Naive B cell (primary cell): ENCODE measurements at regions not wholly inside any gene's neighbourhood (a gene's known extent, or its start where the extent isn't known, plus 50 kb on each side); places are given as distances from the start of the nearest gene placed in this dataset.

ENCODE experiments used
- ATAC-seq, 2 donors: fragments of 150-1000 bp; cut with Tn5 transposase; 2 replicates each; pipeline ENCODE4 v1.10.0; 2021; ENCODE audit warnings: low read depth in 2 of 2, mild to moderate bottlenecking in 2 of 2, moderate library complexity in 2 of 2
- DNase-seq: peaks from one replicate; pipeline ENCODE4 v3.0.0; 2022
- H3K27ac Mint-ChIP-seq, 6 donors: one replicate each; pipeline ENCODE4 v1.8.0; 2020 to 2022; ENCODE audit warnings: mild to moderate bottlenecking in 6 of 6, mixed read lengths in 6 of 6, moderate library complexity in 5 of 6, inconsistent platforms in 2 of 6
- H3K27me3 Mint-ChIP-seq, 3 donors: one replicate each; pipeline ENCODE4 v1.8.0; 2021 to 2022; ENCODE audit warnings: mixed read lengths in 3 of 3, mild to moderate bottlenecking in 1 of 3
- H3K36me3 Mint-ChIP-seq, 2 donors: one replicate each; pipeline ENCODE4 v1.8.0; 2020 to 2022; ENCODE audit warnings: mixed read lengths in 2 of 2, inconsistent platforms in 1 of 2, mild to moderate bottlenecking in 1 of 2
- H3K4me1 Mint-ChIP-seq, 3 donors: one replicate each; pipeline ENCODE4 v1.8.0; 2020 to 2022; ENCODE audit warnings: mixed read lengths in 3 of 3, inconsistent platforms in 1 of 3, mild to moderate bottlenecking in 1 of 3, moderate library complexity in 1 of 3
- H3K4me3 Mint-ChIP-seq, 8 donors: one replicate each; pipeline ENCODE4 v1.8.0; 2020 to 2022; ENCODE audit warnings: mild to moderate bottlenecking in 8 of 8, mixed read lengths in 8 of 8, moderate library complexity in 8 of 8, inconsistent platforms in 2 of 8
- H3K9me3 Mint-ChIP-seq, 7 donors: one replicate each; pipeline ENCODE4 v1.8.0; 2020 to 2022; ENCODE audit warnings: mixed read lengths in 7 of 7, mild to moderate bottlenecking in 5 of 7, inconsistent platforms in 2 of 7, moderate library complexity in 1 of 7

GRCh38 chr9:20041697-20042081 lies 252.9 kb upstream of the SLC24A2 start:
- H3K27ac Mint-ChIP-seq, result peak overlapping the region in 2 of 6 donors; percentile 6 to 11
- no peaks in the 10 kb centered on the region for H3K9me3 Mint-ChIP-seq
- no peak for ATAC-seq
- no peak for DNase-seq
- peaks cover 0 to 4% (median 0%) of the 10 kb centered on the region in 3 donors for H3K27me3 Mint-ChIP-seq
- peak overlapping the region in 2 of 8 donors; percentile 22 to 61 for H3K4me3 Mint-ChIP-seq
- peaks cover 0 to 6% of the 10 kb centered on the region in 2 donors for H3K36me3 Mint-ChIP-seq
- H3K4me1 Mint-ChIP-seq, result peaks cover 15 to 43% (median 31%) of the 10 kb centered on the region in 3 donors

- Mint-ChIP-seq H3K27ac (peak overlapping the region in 4 of 6 donors; percentile 6 to 74 (median 30)), H3K36me3 (peaks cover 0 to 6% of the 10 kb centered on the region in 2 donors), H3K9me3 (no peaks in the 10 kb centered on the region), H3K4me3 (no peak overlapping the region), H3K27me3 (peaks cover 0 to 4% (median 0%) of the 10 kb centered on the region in 3 donors), H3K4me1 (peaks cover 11 to 38% (median 26%) of the 10 kb centered on the region in 3 donors)
- no peak for ATAC-seq
- no peak for DNase-seq
These were observed 252.3 kb upstream of the SLC24A2 start for GRCh38 chr9:20040991-20041696.

DNA sequence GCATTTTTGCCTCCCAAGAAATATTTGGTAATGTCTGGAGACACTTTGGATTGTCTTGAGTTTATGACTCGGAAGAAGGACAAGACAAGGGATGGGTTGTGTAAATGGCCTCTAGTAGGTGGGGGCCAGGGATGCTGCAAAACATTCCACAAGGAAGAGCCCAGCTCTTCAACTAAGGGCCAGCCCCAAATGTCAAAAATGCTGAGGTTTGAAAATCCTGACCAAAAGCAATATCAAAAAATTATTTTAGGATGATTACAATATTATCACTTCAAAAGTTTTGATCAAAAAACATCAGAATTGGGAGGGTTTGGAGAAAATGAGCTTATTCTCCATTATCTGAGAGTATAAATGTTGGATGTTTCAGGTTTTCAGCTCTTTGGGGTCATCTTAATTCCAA lies 248.9 kb upstream of the SLC24A2 start:
- DNase-seq, result no peak
- peaks cover 0 to 4% (median 0%) of the 10 kb centered on the region in 3 donors for H3K27me3 Mint-ChIP-seq
- H3K27ac Mint-ChIP-seq, result no peak overlapping the region
- H3K4me1 Mint-ChIP-seq, result peaks cover under 1 to 15% (median 4%) of the 10 kb centered on the region in 3 donors
- H3K9me3 Mint-ChIP-seq, result no peaks in the 10 kb centered on the region
- peaks cover 0 to 6% of the 10 kb centered on the region in 2 donors for H3K36me3 Mint-ChIP-seq
- no peak for ATAC-seq
- H3K4me3 Mint-ChIP-seq, result no peak overlapping the region

DNA sequence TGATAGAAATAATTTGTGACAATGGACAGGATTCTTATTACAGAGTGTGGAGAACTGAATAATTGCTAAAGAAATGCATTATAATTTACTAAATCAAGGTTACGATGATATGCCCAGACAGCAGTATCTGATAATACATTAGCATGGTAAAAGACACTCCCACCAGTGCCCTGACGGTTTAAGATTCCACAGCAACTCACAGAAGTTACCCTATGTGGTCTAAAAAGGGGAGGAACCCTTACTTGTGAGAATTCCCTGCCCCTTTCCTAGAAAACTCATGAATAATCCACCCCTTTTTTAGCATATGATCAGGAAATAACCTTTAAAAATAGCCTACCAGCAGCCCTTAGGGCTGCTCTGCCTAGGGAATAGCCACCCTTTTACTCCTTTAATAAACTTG lies 244.7 kb upstream of the SLC24A2 start:
- H3K27me3 Mint-ChIP-seq, result no peaks in the 10 kb centered on the region
- no peaks in the 10 kb centered on the region for H3K36me3 Mint-ChIP-seq
- DNase-seq (no peak), ATAC-seq (no peak)
- H3K27ac Mint-ChIP-seq, result no peak overlapping the region
- peaks cover 13 to 18% (median 16%) of the 10 kb centered on the region in 3 donors for H3K4me1 Mint-ChIP-seq
- H3K9me3 Mint-ChIP-seq, result no peaks in the 10 kb centered on the region
- H3K4me3 Mint-ChIP-seq, result no peak overlapping the region

DNA sequence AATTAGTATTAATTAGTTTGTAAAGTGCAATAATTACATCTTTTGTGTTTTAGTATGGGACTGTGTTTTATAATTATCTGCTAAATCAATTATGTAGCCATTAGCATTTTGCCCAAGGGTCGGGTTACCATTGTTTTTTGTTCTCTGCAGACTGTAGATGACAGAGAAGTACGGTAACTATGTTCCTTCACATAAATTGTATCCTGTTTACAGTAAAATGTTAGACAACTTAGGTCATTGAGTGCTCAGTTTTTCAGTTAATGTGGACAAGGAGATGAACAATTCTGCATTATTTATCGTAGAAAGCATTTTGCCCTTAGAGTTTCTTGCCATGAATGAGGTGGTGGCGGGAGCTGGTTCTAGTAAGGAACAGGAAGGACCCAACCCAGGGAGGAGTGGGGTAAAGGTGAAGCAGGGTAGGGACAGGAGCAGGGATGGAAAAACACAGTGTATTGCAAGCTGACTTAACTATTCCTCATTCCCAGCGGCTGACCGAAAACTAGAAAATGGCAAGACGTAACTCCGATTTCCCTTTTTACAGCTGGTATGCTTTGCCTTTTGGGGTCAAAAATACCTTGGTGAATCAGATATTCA lies 243.7 kb upstream of the SLC24A2 start:
- DNase-seq (no peak), ATAC-seq (no peak)
- no peak overlapping the region for H3K27ac Mint-ChIP-seq
- H3K9me3 Mint-ChIP-seq, result no peaks in the 10 kb centered on the region
- H3K36me3 Mint-ChIP-seq, result no peaks in the 10 kb centered on the region
- no peaks in the 10 kb centered on the region for H3K27me3 Mint-ChIP-seq
- H3K4me3 Mint-ChIP-seq, result no peak overlapping the region
- H3K4me1 Mint-ChIP-seq, result peaks cover 14 to 19% (median 16%) of the 10 kb centered on the region in 3 donors

GRCh38 chr9:20031836-20032235 lies 243.0 kb upstream of the SLC24A2 start:
- ATAC-seq, result no peak
- no peak overlapping the region for H3K27ac Mint-ChIP-seq
- DNase-seq, result no peak
- no peaks in the 10 kb centered on the region for H3K27me3 Mint-ChIP-seq
- H3K36me3 Mint-ChIP-seq, result no peaks in the 10 kb centered on the region
- H3K4me1 Mint-ChIP-seq, result peaks cover 14 to 19% (median 16%) of the 10 kb centered on the region in 3 donors
- no peak overlapping the region for H3K4me3 Mint-ChIP-seq
- H3K9me3 Mint-ChIP-seq, result no peaks in the 10 kb centered on the region

- Mint-ChIP-seq H3K9me3 (no peaks in the 10 kb centered on the region), H3K4me3 (no peak overlapping the region), H3K27ac (peak overlapping the region in 1 of 6 donors; percentile 57), H3K27me3 (no peaks in the 10 kb centered on the region), H3K36me3 (no peaks in the 10 kb centered on the region), H3K4me1 (peaks cover 14 to 19% (median 16%) of the 10 kb centered on the region in 3 donors)
- peak in 1 of 2 donors; percentile 54 for ATAC-seq
- DNase-seq, result no peak
These were observed 241.8 kb upstream of the SLC24A2 start for GRCh38 chr9:20030671-20031070.

- DNase-seq, result no peak
- Mint-ChIP-seq H3K27me3 (no peaks in the 10 kb centered on the region), H3K4me1 (peaks cover 14 to 19% (median 16%) of the 10 kb centered on the region in 3 donors), H3K9me3 (no peaks in the 10 kb centered on the region), H3K4me3 (peak overlapping the region in 1 of 8 donors; percentile 4), H3K27ac (peak overlapping the region in 2 of 6 donors; percentile 57 to 82), H3K36me3 (no peaks in the 10 kb centered on the region)
- peak; percentile 35 to 66 for ATAC-seq
These were observed 241.4 kb upstream of the SLC24A2 start for GRCh38 chr9:20030221-20030620.

- Mint-ChIP-seq H3K27me3 (no peaks in the 10 kb centered on the region), H3K36me3 (no peaks in the 10 kb centered on the region), H3K27ac (peak overlapping the region in 1 of 6 donors; percentile 14), H3K4me1 (peaks cover 14 to 19% (median 16%) of the 10 kb centered on the region in 3 donors), H3K4me3 (no peak overlapping the region), H3K9me3 (no peaks in the 10 kb centered on the region)
- DNase-seq (no peak), ATAC-seq (no peak)
These were observed 240.0 kb upstream of the SLC24A2 start for GRCh38 chr9:20028849-20029231.

GRCh38 chr9:20028192-20028848 lies 239.5 kb upstream of the SLC24A2 start:
- no peak overlapping the region for H3K4me3 Mint-ChIP-seq
- no peaks in the 10 kb centered on the region for H3K36me3 Mint-ChIP-seq
- ATAC-seq (no peak), DNase-seq (no peak)
- peaks cover 14 to 19% (median 16%) of the 10 kb centered on the region in 3 donors for H3K4me1 Mint-ChIP-seq
- H3K9me3 Mint-ChIP-seq, result no peaks in the 10 kb centered on the region
- H3K27me3 Mint-ChIP-seq, result no peaks in the 10 kb centered on the region
- peak overlapping the region in 1 of 6 donors; percentile 14 for H3K27ac Mint-ChIP-seq

DNA sequence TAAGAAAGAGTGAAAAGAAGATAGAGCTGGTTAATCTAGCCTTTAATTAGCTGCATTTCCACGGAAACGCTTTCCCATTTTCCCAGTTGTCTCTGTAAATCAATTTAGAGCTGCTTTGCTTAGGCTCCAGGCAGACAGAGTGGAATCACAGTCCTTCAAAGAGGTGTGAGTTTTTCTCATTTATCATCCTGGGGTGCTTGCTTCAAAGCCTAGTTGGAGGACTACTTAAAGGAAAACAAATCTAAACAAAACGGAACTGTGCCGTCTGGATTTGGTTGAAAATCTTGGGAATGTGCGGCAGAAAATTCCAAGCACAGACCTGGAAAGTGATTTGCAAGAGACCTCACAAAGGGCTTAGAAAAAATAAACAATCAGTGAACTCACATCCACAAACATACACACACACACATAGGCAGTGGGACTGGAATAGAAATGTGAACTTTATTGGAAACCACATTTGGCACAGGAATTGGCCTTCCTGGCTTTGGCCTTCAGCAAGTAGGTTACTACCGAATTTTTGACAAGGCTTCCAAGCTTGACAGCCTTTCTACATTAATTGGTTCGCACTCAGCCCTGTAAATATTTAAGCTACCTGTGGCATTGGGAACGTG lies 235.2 kb upstream of the SLC24A2 start:
- Mint-ChIP-seq H3K36me3 (no peaks in the 10 kb centered on the region), H3K9me3 (peaks cover 0 to 2% (median 0%) of the 10 kb centered on the region in 7 donors), H3K27me3 (peaks cover 0 to 5% (median 0%) of the 10 kb centered on the region in 3 donors), H3K4me3 (no peak overlapping the region), H3K4me1 (peaks cover 0 to 4% (median 3%) of the 10 kb centered on the region in 3 donors), H3K27ac (no peak overlapping the region)
- no peak for DNase-seq
- no peak for ATAC-seq

DNA sequence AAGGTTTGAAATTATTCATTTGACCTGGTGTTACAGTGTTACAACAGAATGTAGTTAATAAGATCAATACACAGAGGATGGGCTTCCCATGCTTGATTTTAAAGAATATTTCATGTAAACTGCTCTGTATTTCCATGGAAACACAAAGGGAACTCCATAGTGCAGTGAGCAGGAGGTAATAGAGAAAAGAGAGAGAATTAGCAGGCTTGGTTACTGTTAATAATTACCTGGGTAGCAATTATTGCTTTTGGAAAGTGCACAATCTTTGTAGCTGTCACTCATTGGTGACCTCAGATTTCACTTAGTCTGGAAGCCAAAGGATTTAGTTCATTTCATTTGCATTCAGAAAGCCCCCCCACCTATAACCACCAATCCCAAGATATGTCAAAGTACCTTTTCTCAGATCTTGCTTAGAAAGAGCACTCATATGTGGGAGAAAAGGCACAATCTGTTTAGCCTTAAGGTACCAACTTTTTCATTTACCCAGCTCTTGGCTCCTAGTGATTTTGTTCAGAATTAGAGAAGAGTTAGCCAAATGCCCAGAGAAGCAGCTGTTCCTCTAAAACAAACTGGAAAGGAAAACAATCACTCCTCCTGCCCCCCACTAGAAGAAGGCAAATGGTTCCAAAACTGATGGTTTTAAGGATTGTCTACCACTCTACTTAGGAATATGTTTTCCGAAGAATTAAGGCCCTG lies 234.5 kb upstream of the SLC24A2 start:
- Mint-ChIP-seq H3K36me3 (no peaks in the 10 kb centered on the region), H3K4me1 (peaks cover 0 to under 1% (median 0%) of the 10 kb centered on the region in 3 donors), H3K4me3 (no peak overlapping the region), H3K27me3 (peaks cover 0 to 5% (median 0%) of the 10 kb centered on the region in 3 donors), H3K27ac (no peak overlapping the region), H3K9me3 (peaks cover 0 to 3% (median 0%) of the 10 kb centered on the region in 7 donors)
- DNase-seq (no peak), ATAC-seq (no peak)

DNA sequence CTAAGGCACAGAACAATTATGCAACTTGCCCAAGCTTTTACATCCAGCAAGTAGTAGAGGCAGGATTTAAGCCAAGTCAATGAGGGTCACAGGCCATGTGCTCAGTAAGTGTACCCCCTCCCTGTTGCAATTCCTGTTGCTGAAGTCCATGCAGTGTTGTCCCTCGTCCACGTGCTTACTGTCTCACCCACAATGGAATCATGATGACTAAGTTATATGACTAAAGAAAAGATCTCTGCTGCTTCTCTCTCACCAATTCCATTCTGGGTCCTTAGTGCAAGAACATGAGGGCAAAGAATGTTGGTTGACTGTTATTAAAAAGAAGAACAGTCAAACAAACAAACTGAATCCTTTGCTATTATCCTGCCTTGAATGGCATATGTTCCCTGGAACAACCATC lies 233.6 kb upstream of the SLC24A2 start:
- H3K4me1 Mint-ChIP-seq, result no peaks in the 10 kb centered on the region
- H3K9me3 Mint-ChIP-seq, result peaks cover 0 to 3% (median 0%) of the 10 kb centered on the region in 7 donors
- H3K27ac Mint-ChIP-seq, result no peak overlapping the region
- DNase-seq, result no peak
- ATAC-seq, result no peak
- no peak overlapping the region for H3K4me3 Mint-ChIP-seq
- H3K27me3 Mint-ChIP-seq, result peaks cover 0 to 5% (median 0%) of the 10 kb centered on the region in 3 donors
- no peaks in the 10 kb centered on the region for H3K36me3 Mint-ChIP-seq
